ENCODE measurements at regions not wholly inside any gene's neighbourhood (a gene's known extent, or its start where the extent isn't known, plus 50 kb on each side); places are given as distances from the start of the nearest gene placed in this dataset.

- H3K9me3 ChIP-seq (ENCODE audit: low read depth, low read length, poor library complexity, severe bottlenecking) = no peaks in the 10 kb centered on the region
- H3K4me3 ChIP-seq (ENCODE audit: low read depth, low read length, poor library complexity, severe bottlenecking) = no peak overlapping the region
- TF ChIP-seq CTCF (conservative IDR thresholded peaks at IDR 0.05; ENCODE audit: low read depth, low read length) (no peak), EZH2 (IDR thresholded peaks at IDR 0.05; ENCODE audit: borderline replicate concordance, low read depth, low read length, poor library complexity, severe bottlenecking) (no peak)
- DNase-seq (ENCODE audit: low spot score) = no peak
- intact Hi-C loops (cut with micrococcal nuclease; ENCODE audit: unreplicated experiment) = no loop called here
- H3K27ac ChIP-seq (ENCODE audit: low read depth, low read length, poor library complexity, severe bottlenecking) = no peak overlapping the region
- CTCF ChIA-PET = no interaction called here
- POLR2A ChIA-PET (ENCODE audit: low non-redundant PET) = no interaction called here
- no TSS peak for BruUV-seq (replicated peaks)
- peaks cover 14% of the 10 kb centered on the region for H3K4me1 ChIP-seq (ENCODE audit: insufficient read depth, low read length, poor library complexity, severe bottlenecking)
- no peaks in the 10 kb centered on the region for H3K36me3 ChIP-seq (ENCODE audit: insufficient read depth, low read length, poor library complexity, severe bottlenecking)
- H3K27me3 ChIP-seq (replicated peaks; ENCODE audit: insufficient read depth, low read depth, low read length, poor library complexity) = no peaks in the 10 kb centered on the region
Measured at GRCh38 chr1:57819893-57820292, 396.0 kb upstream of the DAB1 start.

GRCh38 chr1:57803586-57803985 lies 379.7 kb upstream of the DAB1 start:
- POLR2A ChIA-PET (ENCODE audit: low non-redundant PET) = no interaction called here
- DNase-seq (ENCODE audit: low spot score) = no peak

GRCh38 chr1:57800376-57800775 lies 376.5 kb upstream of the DAB1 start:
- POLR2A ChIA-PET (ENCODE audit: low non-redundant PET) = no interaction called here
- BruUV-seq (replicated peaks) = no TSS peak
- TF ChIP-seq EZH2 (IDR thresholded peaks at IDR 0.05; ENCODE audit: borderline replicate concordance, low read depth, low read length, poor library complexity, severe bottlenecking) = no peak
- no peak for TF ChIP-seq CTCF (conservative IDR thresholded peaks at IDR 0.05; ENCODE audit: low read depth, low read length)
- no peak for DNase-seq (ENCODE audit: low spot score)
- Histone ChIP-seq H3K9me3 (ENCODE audit: low read depth, low read length, poor library complexity, severe bottlenecking) (no peaks in the 10 kb centered on the region), H3K36me3 (ENCODE audit: insufficient read depth, low read length, poor library complexity, severe bottlenecking) (no peaks in the 10 kb centered on the region), H3K4me1 (ENCODE audit: insufficient read depth, low read length, poor library complexity, severe bottlenecking) (no peaks in the 10 kb centered on the region), H3K27ac (ENCODE audit: low read depth, low read length, poor library complexity, severe bottlenecking) (no peak overlapping the region), H3K4me3 (ENCODE audit: low read depth, low read length, poor library complexity, severe bottlenecking) (no peak overlapping the region), H3K27me3 (replicated peaks; ENCODE audit: insufficient read depth, low read depth, low read length, poor library complexity) (no peaks in the 10 kb centered on the region)
- intact Hi-C loops (cut with micrococcal nuclease; ENCODE audit: unreplicated experiment) = no loop called here
- CTCF ChIA-PET = no interaction called here

More at GRCh38 chr1:57803586-57803985, 379.7 kb upstream of the DAB1 start:
- Histone ChIP-seq H3K4me1 (ENCODE audit: insufficient read depth, low read length, poor library complexity, severe bottlenecking) (no peaks in the 10 kb centered on the region), H3K4me3 (ENCODE audit: low read depth, low read length, poor library complexity, severe bottlenecking) (no peak overlapping the region), H3K27ac (ENCODE audit: low read depth, low read length, poor library complexity, severe bottlenecking) (no peak overlapping the region), H3K27me3 (replicated peaks; ENCODE audit: insufficient read depth, low read depth, low read length, poor library complexity) (no peaks in the 10 kb centered on the region), H3K36me3 (ENCODE audit: insufficient read depth, low read length, poor library complexity, severe bottlenecking) (no peaks in the 10 kb centered on the region), H3K9me3 (ENCODE audit: low read depth, low read length, poor library complexity, severe bottlenecking) (no peaks in the 10 kb centered on the region)
- intact Hi-C loops (cut with micrococcal nuclease; ENCODE audit: unreplicated experiment) = no loop called here
- no peak for TF ChIP-seq EZH2 (IDR thresholded peaks at IDR 0.05; ENCODE audit: borderline replicate concordance, low read depth, low read length, poor library complexity, severe bottlenecking)
- TF ChIP-seq CTCF (conservative IDR thresholded peaks at IDR 0.05; ENCODE audit: low read depth, low read length) = no peak
- CTCF ChIA-PET = no interaction called here
- no TSS peak for BruUV-seq (replicated peaks)
